ENCODE measurements at regions not wholly inside any gene's neighbourhood (a gene's known extent, or its start where the extent isn't known, plus 50 kb on each side); places are given as distances from the start of the nearest gene placed in this dataset.
"Not testable (repeated sequence)": the region's sequence is repeated elsewhere in the genome, so short reads cannot be mapped to it uniquely, and the experiment has no call there.

GRCh38 chr3:18558507-18558906, 133.4 kb upstream of the SATB1 start:
- Histone ChIP-seq H3K4me1 (ENCODE audit: insufficient read depth, poor library complexity, severe bottlenecking) (no peaks in the 10 kb centered on the region), H3K36me3 (ENCODE audit: low read depth) (no peaks in the 10 kb centered on the region), H3K27me3 (ENCODE audit: insufficient read depth, poor library complexity, severe bottlenecking) (no peaks in the 10 kb centered on the region), H3K27ac (ENCODE audit: poor library complexity, severe bottlenecking) (no peak overlapping the region), H3K9me3 (ENCODE audit: severe bottlenecking) (peaks cover 2% of the 10 kb centered on the region), H3K4me3 (ENCODE audit: severe bottlenecking) (no peak overlapping the region)
- ATAC-seq (ENCODE audit: low read depth) = no peak
- DNase-seq (ENCODE audit: low spot score) = no peak
- no peak for TF ChIP-seq CTCF (IDR thresholded peaks at IDR 0.05; ENCODE audit: poor library complexity, severe bottlenecking)

GRCh38 chr3:18557216-18557615, 132.1 kb upstream of the SATB1 start:
- no peak for ATAC-seq (ENCODE audit: low read depth)
- Histone ChIP-seq H3K36me3 (ENCODE audit: low read depth) (no peaks in the 10 kb centered on the region), H3K4me1 (ENCODE audit: insufficient read depth, poor library complexity, severe bottlenecking) (no peaks in the 10 kb centered on the region), H3K27me3 (ENCODE audit: insufficient read depth, poor library complexity, severe bottlenecking) (no peaks in the 10 kb centered on the region), H3K27ac (ENCODE audit: poor library complexity, severe bottlenecking) (no peak overlapping the region), H3K9me3 (ENCODE audit: severe bottlenecking) (peaks cover 2% of the 10 kb centered on the region), H3K4me3 (ENCODE audit: severe bottlenecking) (no peak overlapping the region)
- no peak for TF ChIP-seq CTCF (IDR thresholded peaks at IDR 0.05; ENCODE audit: poor library complexity, severe bottlenecking)
- no peak for DNase-seq (ENCODE audit: low spot score)

DNA sequence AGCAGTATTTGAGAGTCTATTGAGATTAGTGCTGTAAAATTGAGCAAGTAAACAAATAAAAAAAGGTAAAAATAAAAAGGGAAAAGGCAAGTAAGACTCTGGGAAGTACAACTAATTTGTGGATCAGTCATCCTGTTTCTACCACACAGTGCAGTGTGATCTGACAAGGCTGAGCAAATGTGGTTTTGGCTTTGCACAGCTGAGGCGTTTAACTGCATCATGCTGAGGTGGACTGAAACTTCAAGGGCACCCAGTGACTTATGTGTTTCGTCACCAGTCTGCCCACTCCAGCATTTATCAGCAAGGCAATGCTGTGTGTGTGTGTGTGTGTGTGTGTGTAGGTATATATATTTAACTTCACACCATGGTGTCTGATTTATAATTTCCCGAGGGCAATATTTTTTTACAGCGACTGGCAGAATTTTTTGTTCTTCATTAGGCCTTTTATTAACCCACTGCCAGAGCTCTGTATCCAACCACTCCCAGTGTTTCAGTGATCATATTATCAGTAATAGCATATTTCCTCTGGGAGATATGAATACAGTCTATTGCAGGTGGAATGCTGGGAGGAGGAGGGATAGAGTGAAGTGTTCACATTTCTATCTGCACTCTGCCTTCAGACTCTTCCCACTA, 131.5 kb upstream of the SATB1 start:
- Histone ChIP-seq H3K27ac (ENCODE audit: poor library complexity, severe bottlenecking) (no peak overlapping the region), H3K9me3 (ENCODE audit: severe bottlenecking) (peaks cover 2% of the 10 kb centered on the region), H3K4me3 (ENCODE audit: severe bottlenecking) (no peak overlapping the region), H3K27me3 (ENCODE audit: insufficient read depth, poor library complexity, severe bottlenecking) (no peaks in the 10 kb centered on the region), H3K36me3 (ENCODE audit: low read depth) (no peaks in the 10 kb centered on the region), H3K4me1 (ENCODE audit: insufficient read depth, poor library complexity, severe bottlenecking) (no peaks in the 10 kb centered on the region)
- ATAC-seq (ENCODE audit: low read depth) (no peak), DNase-seq (ENCODE audit: low spot score) (no peak)
- TF ChIP-seq CTCF (IDR thresholded peaks at IDR 0.05; ENCODE audit: poor library complexity, severe bottlenecking) = no peak

DNA sequence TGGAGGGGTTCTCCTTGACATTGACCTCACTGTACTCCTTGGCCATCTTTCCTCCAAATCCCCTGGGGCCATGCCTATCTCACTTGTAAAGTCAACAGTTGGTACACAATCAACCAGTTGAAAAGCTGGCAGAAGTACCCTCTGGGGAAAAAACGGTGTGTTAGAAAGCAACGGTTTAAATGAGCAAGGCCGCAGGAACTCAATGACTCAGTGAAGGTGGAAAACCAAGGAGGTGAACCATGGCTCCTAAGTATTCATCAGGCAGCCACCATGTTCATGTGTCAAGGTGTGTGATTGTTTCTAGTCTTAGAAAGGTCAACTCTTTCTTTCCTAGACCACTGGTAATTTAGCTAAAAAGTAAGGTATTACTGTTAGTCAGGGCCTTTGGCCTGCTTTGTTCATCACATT, 130.9 kb upstream of the SATB1 start:
- H3K36me3 ChIP-seq (ENCODE audit: low read depth) = no peaks in the 10 kb centered on the region
- no peak overlapping the region for H3K4me3 ChIP-seq (ENCODE audit: severe bottlenecking)
- no peaks in the 10 kb centered on the region for H3K4me1 ChIP-seq (ENCODE audit: insufficient read depth, poor library complexity, severe bottlenecking)
- ATAC-seq (ENCODE audit: low read depth) (no peak), DNase-seq (ENCODE audit: low spot score) (no peak)
- H3K27ac ChIP-seq (ENCODE audit: poor library complexity, severe bottlenecking) = no peak overlapping the region
- no peak for TF ChIP-seq CTCF (IDR thresholded peaks at IDR 0.05; ENCODE audit: poor library complexity, severe bottlenecking)
- H3K27me3 ChIP-seq (ENCODE audit: insufficient read depth, poor library complexity, severe bottlenecking) = no peaks in the 10 kb centered on the region
- H3K9me3 ChIP-seq (ENCODE audit: severe bottlenecking) = peaks cover 2% of the 10 kb centered on the region

GRCh38 chr3:18552579-18553105, 127.5 kb upstream of the SATB1 start:
- H3K27me3 ChIP-seq (ENCODE audit: insufficient read depth, poor library complexity, severe bottlenecking); H3K27ac ChIP-seq (ENCODE audit: poor library complexity, severe bottlenecking); H3K36me3 ChIP-seq (ENCODE audit: low read depth); H3K4me3 ChIP-seq (ENCODE audit: severe bottlenecking); H3K9me3 ChIP-seq (ENCODE audit: severe bottlenecking); H3K4me1 ChIP-seq (ENCODE audit: insufficient read depth, poor library complexity, severe bottlenecking); ATAC-seq (ENCODE audit: low read depth); DNase-seq (ENCODE audit: low spot score): not testable (repeated sequence)

All from RWPE2 (cell line).